ENCODE measurements at regions not wholly inside any gene's neighbourhood (a gene's known extent, or its start where the extent isn't known, plus 50 kb on each side); places are given as distances from the start of the nearest gene placed in this dataset.

DNA sequence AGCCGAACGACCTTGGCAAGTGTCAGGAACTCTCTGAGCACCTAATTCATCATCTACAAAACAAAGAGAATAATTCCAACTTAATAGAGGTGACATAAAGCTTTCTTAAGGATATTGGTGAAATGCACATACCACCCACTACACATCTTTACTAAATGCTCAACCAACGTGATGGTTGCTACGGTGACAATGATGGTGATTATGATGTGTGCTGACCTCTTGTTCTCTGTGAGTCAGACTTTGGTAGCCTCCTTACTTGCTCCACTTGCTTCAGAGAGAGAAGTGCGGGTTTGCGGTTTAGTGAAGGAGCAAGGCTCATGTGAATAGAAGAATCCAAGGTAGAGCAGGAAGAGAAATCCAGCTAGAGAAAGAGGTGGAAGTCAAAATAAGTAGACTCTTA is 52.8 kb upstream of the CLNK start:
- Histone ChIP-seq H3K4me3 (ENCODE audit: low read depth in 2 of 2, low read length in 1 of 2) (no peak overlapping the region), H3K9me2 (no peaks in the 10 kb centered on the region), H2AFZ (ENCODE audit: low read depth) (no peak overlapping the region), H3K36me3 (replicated peaks in 1 of 2; ENCODE audit: control insufficient read depth in 1 of 2, insufficient read depth in 2 of 2, low read length in 1 of 2) (no peaks in the 10 kb centered on the region), H3K79me2 (ENCODE audit: insufficient read depth) (no peaks in the 10 kb centered on the region), H4K20me1 (ENCODE audit: insufficient read depth) (no peaks in the 10 kb centered on the region), H3K4me1 (ENCODE audit: control insufficient read depth in 1 of 2, insufficient read depth in 2 of 2, low read depth in 1 of 2, low read length in 1 of 2) (no peaks in the 10 kb centered on the region), H3K27me3 (ENCODE audit: insufficient read depth) (no peaks in the 10 kb centered on the region), H3K9ac (no peak overlapping the region), H3K4me2 (no peak overlapping the region), H3K9me3 (no peaks in the 10 kb centered on the region), H3F3A (replicated peaks; ENCODE audit: insufficient read depth) (no peaks in the 10 kb centered on the region), H3K27ac (ENCODE audit: low read depth in 2 of 2, low read length in 1 of 2) (no peak overlapping the region)
- no peak for DNase-seq
- POLR2A ChIA-PET = no interaction called here
- TF ChIP-seq, protein P1, sequence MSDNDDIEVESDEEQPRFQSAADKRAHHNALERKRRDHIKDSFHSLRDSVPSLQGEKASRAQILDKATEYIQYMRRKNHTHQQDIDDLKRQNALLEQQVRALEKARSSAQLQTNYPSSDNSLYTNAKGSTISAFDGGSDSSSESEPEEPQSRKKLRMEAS (IDR thresholded peaks at IDR 0.05; ENCODE audit: low read depth) = no peak
- TF ChIP-seq GATA2 (CRISPR knock-in tag; IDR thresholded peaks at IDR 0.05) = no peak
- TF ChIP-seq, protein P2, sequence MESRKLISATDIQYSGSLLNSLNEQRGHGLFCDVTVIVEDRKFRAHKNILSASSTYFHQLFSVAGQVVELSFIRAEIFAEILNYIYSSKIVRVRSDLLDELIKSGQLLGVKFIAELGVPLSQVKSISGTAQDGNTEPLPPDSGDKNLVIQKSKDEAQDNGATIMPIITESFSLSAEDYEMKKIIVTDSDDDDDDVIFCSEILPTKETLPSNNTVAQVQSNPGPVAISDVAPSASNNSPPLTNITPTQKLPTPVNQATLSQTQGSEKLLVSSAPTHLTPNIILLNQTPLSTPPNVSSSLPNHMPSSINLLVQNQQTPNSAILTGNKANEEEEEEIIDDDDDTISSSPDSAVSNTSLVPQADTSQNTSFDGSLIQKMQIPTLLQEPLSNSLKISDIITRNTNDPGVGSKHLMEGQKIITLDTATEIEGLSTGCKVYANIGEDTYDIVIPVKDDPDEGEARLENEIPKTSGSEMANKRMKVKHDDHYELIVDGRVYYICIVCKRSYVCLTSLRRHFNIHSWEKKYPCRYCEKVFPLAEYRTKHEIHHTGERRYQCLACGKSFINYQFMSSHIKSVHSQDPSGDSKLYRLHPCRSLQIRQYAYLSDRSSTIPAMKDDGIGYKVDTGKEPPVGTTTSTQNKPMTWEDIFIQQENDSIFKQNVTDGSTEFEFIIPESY (IDR thresholded peaks at IDR 0.05; ENCODE audit: borderline replicate concordance, low read depth) = no peak
- TF ChIP-seq, protein P3, sequence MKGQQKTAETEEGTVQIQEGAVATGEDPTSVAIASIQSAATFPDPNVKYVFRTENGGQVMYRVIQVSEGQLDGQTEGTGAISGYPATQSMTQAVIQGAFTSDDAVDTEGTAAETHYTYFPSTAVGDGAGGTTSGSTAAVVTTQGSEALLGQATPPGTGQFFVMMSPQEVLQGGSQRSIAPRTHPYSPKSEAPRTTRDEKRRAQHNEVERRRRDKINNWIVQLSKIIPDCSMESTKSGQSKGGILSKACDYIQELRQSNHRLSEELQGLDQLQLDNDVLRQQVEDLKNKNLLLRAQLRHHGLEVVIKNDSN (IDR thresholded peaks at IDR 0.05; ENCODE audit: borderline replicate concordance, low read depth) = no peak
- TF ChIP-seq MXI1 (IDR thresholded peaks at IDR 0.05; ENCODE audit: low read depth, low read length) = no peak
- no peak for TF ChIP-seq EZH2phosphoT487 (IDR thresholded peaks at IDR 0.05; ENCODE audit: borderline replicate concordance, low read depth)
- TF ChIP-seq GABPA (IDR thresholded peaks at IDR 0.05; ENCODE audit: low read depth) = no peak
- 21% methylated on average over 6 of the region's 6 CpGs for WGBS (ENCODE audit: low lambda C conversion rate)
- CTCF ChIA-PET = interaction anchor here (1.2 kb wide), 1 partner anchor 15 kb away, joined by 3 read pairs; no protein-coding TSS in a partner anchor

DNA sequence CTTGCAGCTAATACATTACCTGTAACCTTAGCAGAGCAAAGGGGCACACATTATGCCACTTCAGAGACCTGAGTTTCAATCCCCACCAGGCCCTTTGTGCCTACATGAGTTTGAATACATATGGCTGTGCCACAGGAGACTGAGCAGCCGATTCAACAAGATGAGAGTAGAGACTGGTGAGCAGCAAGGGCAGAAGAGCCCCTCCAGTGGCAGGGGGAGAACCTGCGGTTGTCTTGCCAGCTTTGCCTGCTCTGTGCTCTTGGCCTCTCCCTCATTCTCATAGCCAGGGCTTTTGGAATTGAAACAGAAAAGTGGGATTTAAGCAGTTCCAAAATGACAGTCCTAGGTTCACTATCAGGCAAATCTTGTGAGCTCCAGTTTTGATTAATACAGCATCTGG is 52.3 kb upstream of the CLNK start:
- H3K9me3 ChIP-seq = no peaks in the 10 kb centered on the region
- H3K4me1 ChIP-seq (ENCODE audit: control insufficient read depth in 1 of 2, insufficient read depth in 2 of 2, low read depth in 1 of 2, low read length in 1 of 2) = no peaks in the 10 kb centered on the region
- H4K20me1 ChIP-seq (ENCODE audit: insufficient read depth) = no peaks in the 10 kb centered on the region
- no peaks in the 10 kb centered on the region for H3F3A ChIP-seq (replicated peaks; ENCODE audit: insufficient read depth)
- TF ChIP-seq GATA2 (CRISPR knock-in tag; IDR thresholded peaks at IDR 0.05) (no peak), YY1 (IDR thresholded peaks at IDR 0.05; ENCODE audit: low read depth) (no peak), CHD2 (IDR thresholded peaks at IDR 0.05; ENCODE audit: low read length, partially characterized antibody) (no peak), RAD21 (IDR thresholded peaks at IDR 0.05; ENCODE audit: low read length) (no peak), RFX5 (IDR thresholded peaks at IDR 0.05; ENCODE audit: low read length) (no peak)
- TF ChIP-seq, protein P4, sequence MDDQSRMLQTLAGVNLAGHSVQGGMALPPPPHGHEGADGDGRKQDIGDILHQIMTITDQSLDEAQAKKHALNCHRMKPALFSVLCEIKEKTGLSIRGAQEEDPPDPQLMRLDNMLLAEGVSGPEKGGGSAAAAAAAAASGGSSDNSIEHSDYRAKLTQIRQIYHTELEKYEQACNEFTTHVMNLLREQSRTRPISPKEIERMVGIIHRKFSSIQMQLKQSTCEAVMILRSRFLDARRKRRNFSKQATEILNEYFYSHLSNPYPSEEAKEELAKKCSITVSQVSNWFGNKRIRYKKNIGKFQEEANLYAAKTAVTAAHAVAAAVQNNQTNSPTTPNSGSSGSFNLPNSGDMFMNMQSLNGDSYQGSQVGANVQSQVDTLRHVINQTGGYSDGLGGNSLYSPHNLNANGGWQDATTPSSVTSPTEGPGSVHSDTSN (IDR thresholded peaks at IDR 0.05) = no peak
- TF ChIP-seq, protein P5, sequence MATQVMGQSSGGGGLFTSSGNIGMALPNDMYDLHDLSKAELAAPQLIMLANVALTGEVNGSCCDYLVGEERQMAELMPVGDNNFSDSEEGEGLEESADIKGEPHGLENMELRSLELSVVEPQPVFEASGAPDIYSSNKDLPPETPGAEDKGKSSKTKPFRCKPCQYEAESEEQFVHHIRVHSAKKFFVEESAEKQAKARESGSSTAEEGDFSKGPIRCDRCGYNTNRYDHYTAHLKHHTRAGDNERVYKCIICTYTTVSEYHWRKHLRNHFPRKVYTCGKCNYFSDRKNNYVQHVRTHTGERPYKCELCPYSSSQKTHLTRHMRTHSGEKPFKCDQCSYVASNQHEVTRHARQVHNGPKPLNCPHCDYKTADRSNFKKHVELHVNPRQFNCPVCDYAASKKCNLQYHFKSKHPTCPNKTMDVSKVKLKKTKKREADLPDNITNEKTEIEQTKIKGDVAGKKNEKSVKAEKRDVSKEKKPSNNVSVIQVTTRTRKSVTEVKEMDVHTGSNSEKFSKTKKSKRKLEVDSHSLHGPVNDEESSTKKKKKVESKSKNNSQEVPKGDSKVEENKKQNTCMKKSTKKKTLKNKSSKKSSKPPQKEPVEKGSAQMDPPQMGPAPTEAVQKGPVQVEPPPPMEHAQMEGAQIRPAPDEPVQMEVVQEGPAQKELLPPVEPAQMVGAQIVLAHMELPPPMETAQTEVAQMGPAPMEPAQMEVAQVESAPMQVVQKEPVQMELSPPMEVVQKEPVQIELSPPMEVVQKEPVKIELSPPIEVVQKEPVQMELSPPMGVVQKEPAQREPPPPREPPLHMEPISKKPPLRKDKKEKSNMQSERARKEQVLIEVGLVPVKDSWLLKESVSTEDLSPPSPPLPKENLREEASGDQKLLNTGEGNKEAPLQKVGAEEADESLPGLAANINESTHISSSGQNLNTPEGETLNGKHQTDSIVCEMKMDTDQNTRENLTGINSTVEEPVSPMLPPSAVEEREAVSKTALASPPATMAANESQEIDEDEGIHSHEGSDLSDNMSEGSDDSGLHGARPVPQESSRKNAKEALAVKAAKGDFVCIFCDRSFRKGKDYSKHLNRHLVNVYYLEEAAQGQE (IDR thresholded peaks at IDR 0.05; ENCODE audit: low read depth, low read length) = no peak
- TF ChIP-seq, protein P3 (IDR thresholded peaks at IDR 0.05; ENCODE audit: borderline replicate concordance, low read depth) = no peak
- H2AFZ ChIP-seq (ENCODE audit: low read depth) = no peak overlapping the region
- POLR2A ChIA-PET = no interaction called here
- CTCF ChIA-PET = interaction anchor here (1.2 kb wide), 1 partner anchor 16 kb away, joined by 3 read pairs; no protein-coding TSS in a partner anchor
- no peaks in the 10 kb centered on the region for H3K27me3 ChIP-seq (ENCODE audit: insufficient read depth)
- WGBS (ENCODE audit: low lambda C conversion rate) = 7% methylated on average over 2 of the region's 2 CpGs
- no peak for DNase-seq
- no peak overlapping the region for H3K27ac ChIP-seq (ENCODE audit: low read depth in 2 of 2, low read length in 1 of 2)
- H3K9me2 ChIP-seq = no peaks in the 10 kb centered on the region
- H3K9ac ChIP-seq = no peak overlapping the region
- no peak overlapping the region for H3K4me2 ChIP-seq
- H3K79me2 ChIP-seq (ENCODE audit: insufficient read depth) = no peaks in the 10 kb centered on the region
- H3K4me3 ChIP-seq (ENCODE audit: low read depth in 2 of 2, low read length in 1 of 2) = no peak overlapping the region
- H3K36me3 ChIP-seq (replicated peaks in 1 of 2; ENCODE audit: control insufficient read depth in 1 of 2, insufficient read depth in 2 of 2, low read length in 1 of 2) = no peaks in the 10 kb centered on the region

All from SK-N-SH (cell line).